Lung microvascular endothelial cell (primary cell): ENCODE measurements at regions not wholly inside any gene's neighbourhood (a gene's known extent, or its start where the extent isn't known, plus 50 kb on each side); places are given as distances from the start of the nearest gene placed in this dataset.

ENCODE experiments used
- DNase-seq, 2 donors: peaks; one replicate each; pipeline versions ENCODE4 v3.0.0 to v3.0.0-alpha.2; 2010; ENCODE audit warnings: low read depth in 2 of 2

GRCh38 chr17:12584727-12585126 lies 81.0 kb upstream of the MYOCD start:
- DNase-seq: no peak

- no peak for DNase-seq
Observed at GRCh38 chr17:12588531-12588930, 77.2 kb upstream of the MYOCD start.

GRCh38 chr17:12590417-12590816 lies 75.3 kb upstream of the MYOCD start:
- DNase-seq: no peak

- no peak for DNase-seq
Observed at GRCh38 chr17:12591021-12591735, 74.5 kb upstream of the MYOCD start.

GRCh38 chr17:12592941-12593340 lies 72.7 kb upstream of the MYOCD start:
- DNase-seq: no peak

- DNase-seq: no peak
Observed at GRCh38 chr17:12596961-12597360, 68.7 kb upstream of the MYOCD start.

GRCh38 chr17:12597895-12598294 lies 67.8 kb upstream of the MYOCD start:
- DNase-seq: no peak

GRCh38 chr17:12599186-12599920 lies 66.3 kb upstream of the MYOCD start:
- no peak for DNase-seq

- DNase-seq: no peak
Observed at GRCh38 chr17:12600349-12600748, 65.3 kb upstream of the MYOCD start.

- no peak for DNase-seq
Observed at GRCh38 chr17:12603566-12603965, 62.1 kb upstream of the MYOCD start.

GRCh38 chr17:12605222-12605621 lies 60.5 kb upstream of the MYOCD start:
- DNase-seq: no peak

GRCh38 chr17:12613566-12613965 lies 52.1 kb upstream of the MYOCD start:
- peak in 1 of 2 donors; percentile 55 for DNase-seq
